ENCODE measurements at regions not wholly inside any gene's neighbourhood (a gene's known extent, or its start where the extent isn't known, plus 50 kb on each side); places are given as distances from the start of the nearest gene placed in this dataset.

DNA sequence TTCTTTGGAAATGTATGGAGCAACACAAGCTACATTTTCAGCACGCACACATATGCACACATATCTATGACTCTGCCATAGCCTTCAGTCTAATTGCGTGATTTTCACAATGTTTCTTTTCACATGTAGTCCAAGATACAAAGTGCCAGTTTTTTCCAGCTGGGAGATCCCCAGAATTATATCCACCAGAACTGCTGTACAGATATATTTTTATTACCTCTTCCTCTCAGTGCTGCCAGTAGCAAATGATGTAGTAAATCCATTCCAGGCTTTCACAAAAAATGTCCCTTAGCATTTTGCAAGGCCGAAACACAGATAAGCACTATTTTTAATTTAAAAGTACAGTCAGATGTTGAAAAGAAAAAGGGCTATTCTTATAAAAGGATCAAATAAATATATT, 719.8 kb upstream of the SEMA6D start:
- Histone ChIP-seq H3K4me3 (no peak overlapping the region), H3K27me3 (no peaks in the 10 kb centered on the region), H3K36me3 (no peaks in the 10 kb centered on the region), H3K9me3 (no peaks in the 10 kb centered on the region), H3K27ac (no peak overlapping the region), H3K4me1 (no peaks in the 10 kb centered on the region)
- DNase-seq: no peak
- no peak for TF ChIP-seq POLR2A (IDR thresholded peaks at IDR 0.05)
- TF ChIP-seq, protein P1, sequence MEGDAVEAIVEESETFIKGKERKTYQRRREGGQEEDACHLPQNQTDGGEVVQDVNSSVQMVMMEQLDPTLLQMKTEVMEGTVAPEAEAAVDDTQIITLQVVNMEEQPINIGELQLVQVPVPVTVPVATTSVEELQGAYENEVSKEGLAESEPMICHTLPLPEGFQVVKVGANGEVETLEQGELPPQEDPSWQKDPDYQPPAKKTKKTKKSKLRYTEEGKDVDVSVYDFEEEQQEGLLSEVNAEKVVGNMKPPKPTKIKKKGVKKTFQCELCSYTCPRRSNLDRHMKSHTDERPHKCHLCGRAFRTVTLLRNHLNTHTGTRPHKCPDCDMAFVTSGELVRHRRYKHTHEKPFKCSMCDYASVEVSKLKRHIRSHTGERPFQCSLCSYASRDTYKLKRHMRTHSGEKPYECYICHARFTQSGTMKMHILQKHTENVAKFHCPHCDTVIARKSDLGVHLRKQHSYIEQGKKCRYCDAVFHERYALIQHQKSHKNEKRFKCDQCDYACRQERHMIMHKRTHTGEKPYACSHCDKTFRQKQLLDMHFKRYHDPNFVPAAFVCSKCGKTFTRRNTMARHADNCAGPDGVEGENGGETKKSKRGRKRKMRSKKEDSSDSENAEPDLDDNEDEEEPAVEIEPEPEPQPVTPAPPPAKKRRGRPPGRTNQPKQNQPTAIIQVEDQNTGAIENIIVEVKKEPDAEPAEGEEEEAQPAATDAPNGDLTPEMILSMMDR (IDR thresholded peaks at IDR 0.05): no peak
- intact Hi-C loops (cut with DNase I; ENCODE audit: low total_unique reads): no loop called here

DNA sequence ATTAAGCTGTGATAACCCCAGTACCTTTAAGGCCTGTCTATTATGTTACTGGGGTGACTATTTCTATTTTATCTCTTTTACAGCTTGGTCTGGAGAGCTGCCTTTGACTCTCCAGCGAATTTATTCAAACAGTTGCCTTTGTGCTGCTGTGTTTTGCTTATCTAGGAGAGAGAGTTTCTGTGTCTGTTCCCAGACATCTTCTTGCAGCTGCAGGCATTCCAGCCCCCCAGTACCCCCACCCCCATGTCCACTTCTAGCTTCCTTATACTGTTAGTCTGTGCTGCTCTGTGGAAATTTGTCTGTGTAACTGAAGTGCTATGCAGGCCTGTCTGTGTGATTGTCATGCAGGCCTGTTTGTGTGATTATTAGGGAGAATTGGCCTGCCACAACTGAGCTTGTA, 713.7 kb upstream of the SEMA6D start:
- Histone ChIP-seq H3K4me3 (no peak overlapping the region), H3K27me3 (no peaks in the 10 kb centered on the region), H3K4me1 (no peaks in the 10 kb centered on the region), H3K36me3 (no peaks in the 10 kb centered on the region), H3K27ac (no peak overlapping the region), H3K9me3 (peaks cover 0 to 3% of the 10 kb centered on the region in 2 donors)
- TF ChIP-seq, protein P1 (IDR thresholded peaks at IDR 0.05): no peak
- TF ChIP-seq POLR2A (IDR thresholded peaks at IDR 0.05): no peak
- intact Hi-C loops (cut with DNase I; ENCODE audit: low total_unique reads): no loop called here
- no peak for DNase-seq

DNA sequence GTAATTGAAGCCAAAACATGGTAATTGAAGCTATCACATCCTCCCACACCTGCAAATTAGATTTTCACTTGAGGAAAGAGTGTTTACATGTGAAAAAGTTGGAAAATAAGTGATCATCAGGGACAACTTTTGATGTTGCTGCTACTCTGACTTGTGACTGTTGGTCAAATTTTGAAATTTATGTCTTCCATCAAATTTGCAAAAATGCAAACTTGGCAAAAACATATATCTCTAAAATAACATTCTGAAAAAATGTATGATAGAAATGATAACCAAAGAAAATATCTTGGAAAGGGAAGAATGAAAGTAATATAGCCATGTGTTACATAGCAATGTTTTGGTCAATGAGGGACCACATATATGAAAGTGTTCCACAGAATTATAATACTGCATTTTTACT, 703.9 kb upstream of the SEMA6D start:
- Histone ChIP-seq H3K36me3 (no peaks in the 10 kb centered on the region), H3K4me1 (no peaks in the 10 kb centered on the region), H3K4me3 (no peak overlapping the region), H3K9me3 (no peaks in the 10 kb centered on the region), H3K27me3 (no peaks in the 10 kb centered on the region), H3K27ac (no peak overlapping the region)
- no peak for DNase-seq
- intact Hi-C loops (cut with DNase I; ENCODE audit: low total_unique reads): no loop called here
- TF ChIP-seq POLR2A (IDR thresholded peaks at IDR 0.05): no peak
- TF ChIP-seq, protein P1 (IDR thresholded peaks at IDR 0.05): no peak

DNA sequence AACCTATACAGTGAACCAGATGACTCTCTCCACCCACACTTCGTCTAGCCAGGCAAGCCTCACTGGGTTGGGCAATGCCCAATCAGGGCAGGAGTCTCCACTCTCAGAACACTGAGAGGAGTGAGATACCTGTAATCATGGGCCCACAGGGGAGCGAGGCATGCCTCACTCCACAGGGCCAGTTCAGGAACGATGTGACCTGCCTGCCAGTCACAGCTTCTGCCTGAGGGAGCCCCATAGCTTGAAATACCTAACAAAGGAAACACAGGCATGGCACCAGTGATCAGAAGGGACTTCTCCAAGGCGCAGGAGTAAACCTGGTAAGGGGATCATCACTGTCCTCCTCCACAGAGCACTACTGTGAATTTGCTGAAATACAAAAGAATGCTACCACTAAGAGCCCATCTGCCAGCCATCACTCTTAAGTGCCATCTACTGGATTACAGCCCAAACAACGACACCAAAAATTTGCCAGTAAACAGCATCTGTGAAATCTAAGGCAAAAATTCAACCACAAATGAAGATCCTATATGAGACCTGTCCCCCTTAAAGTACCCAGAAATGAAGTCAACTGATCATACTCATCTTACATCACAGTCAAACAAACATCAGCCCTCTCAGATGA, 689.9 kb upstream of the SEMA6D start:
- intact Hi-C loops (cut with DNase I; ENCODE audit: low total_unique reads): no loop called here
- H3K27me3 ChIP-seq: no peaks in the 10 kb centered on the region
- no peaks in the 10 kb centered on the region for H3K36me3 ChIP-seq
- DNase-seq: no peak
- TF ChIP-seq, protein P1 (IDR thresholded peaks at IDR 0.05): no peak
- no peak for TF ChIP-seq POLR2A (IDR thresholded peaks at IDR 0.05)
- no peak overlapping the region for H3K27ac ChIP-seq
- no peaks in the 10 kb centered on the region for H3K4me1 ChIP-seq
- no peak overlapping the region for H3K4me3 ChIP-seq
- H3K9me3 ChIP-seq: no peaks in the 10 kb centered on the region

DNA sequence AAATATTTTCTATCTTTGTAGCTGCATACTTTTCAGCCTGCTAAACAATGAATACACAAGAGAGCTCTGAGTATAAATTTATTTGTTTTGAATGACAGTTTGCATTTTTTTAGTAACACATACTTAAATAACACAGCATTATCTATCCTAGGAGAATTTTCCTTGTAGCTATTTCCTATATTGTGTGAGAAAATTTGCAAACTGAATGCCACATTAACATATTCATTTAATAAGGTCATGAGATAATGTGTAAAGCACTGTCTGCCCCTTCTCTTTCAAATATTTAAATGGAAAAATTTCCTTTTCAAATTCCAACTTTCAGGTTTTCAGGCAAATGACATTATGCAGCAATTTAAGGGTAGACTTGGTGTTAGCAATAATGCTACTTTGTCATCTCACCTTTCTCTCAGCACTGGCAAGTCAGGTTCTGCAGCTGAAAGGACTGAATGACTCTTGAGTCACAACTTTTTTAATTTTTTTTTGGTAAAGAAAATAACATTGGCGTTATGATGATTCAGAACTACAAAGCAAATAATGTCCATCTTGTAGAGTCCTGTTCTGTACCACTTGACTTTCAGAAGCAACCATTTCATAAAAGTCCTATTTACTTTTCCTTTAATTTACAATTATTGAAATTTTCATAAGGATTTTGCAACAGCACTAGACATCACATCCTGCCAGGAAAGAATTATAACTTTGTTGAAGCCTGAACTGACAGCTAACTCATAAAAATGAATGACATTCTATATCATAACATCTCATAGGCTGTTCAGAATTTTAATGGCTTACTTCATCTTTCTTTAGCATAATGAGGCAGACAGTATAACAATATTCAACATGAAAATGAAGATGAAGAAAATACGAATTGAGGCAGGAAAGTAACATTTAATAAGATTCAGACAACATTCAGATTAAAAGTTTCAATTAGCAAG, 681.6 kb upstream of the SEMA6D start:
- Histone ChIP-seq H3K4me3 (no peak overlapping the region), H3K27ac (no peak overlapping the region), H3K36me3 (no peaks in the 10 kb centered on the region), H3K27me3 (no peaks in the 10 kb centered on the region), H3K9me3 (no peaks in the 10 kb centered on the region), H3K4me1 (no peaks in the 10 kb centered on the region)
- DNase-seq: no peak
- no peak for TF ChIP-seq POLR2A (IDR thresholded peaks at IDR 0.05)
- TF ChIP-seq, protein P1 (IDR thresholded peaks at IDR 0.05): no peak
- intact Hi-C loops (cut with DNase I; ENCODE audit: low total_unique reads): no loop called here

All from uterus (tissue), 3 donors.